SK-N-SH treated with all-trans-retinoic acid at 6 μM for 48 hours (cell line): ENCODE measurements at regions not wholly inside any gene's neighbourhood (a gene's known extent, or its start where the extent isn't known, plus 50 kb on each side); places are given as distances from the start of the nearest gene placed in this dataset.

Experiments
- ATAC-seq: fragments of 200-7000 bp; cut with Tn5 transposase; 3 replicates; pipeline ENCODE4 v1.9.1; 2020; ENCODE audit warnings: mild to moderate bottlenecking, moderate library complexity
- ARNTL ChIP-seq: fragments of 450-650 bp; formaldehyde crosslinking; IDR thresholded peaks from 2 replicates; pipeline ENCODE4 v1.5.0; 2020; ENCODE audit warnings: low read depth, mild to moderate bottlenecking, moderate library complexity, borderline replicate concordance
- CSRNP3 ChIP-seq: fragments of 250-450 bp; sonication (Bioruptor Pico); IDR thresholded peaks from 2 replicates; pipeline ENCODE4 v1.5.1; 2021; ENCODE audit warnings: mild to moderate bottlenecking, moderate library complexity
- GLIS3 ChIP-seq: fragments of 250-450 bp; sonication (Bioruptor Pico); IDR thresholded peaks from 2 replicates; pipeline ENCODE4 v1.5.0; 2020; ENCODE audit warnings: mild to moderate bottlenecking, moderate library complexity
- ISL1 ChIP-seq: fragments of 250-450 bp; sonication (Bioruptor Pico); IDR thresholded peaks from 2 replicates; pipeline ENCODE4 v2.1.2; 2022; ENCODE audit warnings: mild to moderate bottlenecking, moderate library complexity
- OSR1 ChIP-seq: fragments of 250-450 bp; sonication (Bioruptor Pico); IDR thresholded peaks from 2 replicates; pipeline ENCODE4 v1.8.0; 2022; ENCODE audit warnings: moderate library complexity, mild to moderate bottlenecking, inconsistent platforms
- POU6F1 ChIP-seq: fragments of 250-450 bp; sonication (Bioruptor Pico); IDR thresholded peaks from 2 replicates; pipeline ENCODE4 v1.8.0; 2021; ENCODE audit warnings: low read depth, mild to moderate bottlenecking, moderate library complexity, borderline replicate concordance
- PPARA ChIP-seq: fragments of 250-450 bp; sonication (Bioruptor Pico); IDR thresholded peaks from 2 replicates; pipeline ENCODE4 v1.5.0; 2020; ENCODE audit warnings: mild to moderate bottlenecking, borderline replicate concordance
- RARB ChIP-seq: fragments of 250-450 bp; sonication (Bioruptor Pico); IDR thresholded peaks from 2 replicates; pipeline ENCODE4 v1.8.0; 2021; ENCODE audit warnings: mild to moderate bottlenecking, moderate library complexity
- SNAI2 ChIP-seq: fragments of 250-450 bp; sonication (Bioruptor Pico); IDR thresholded peaks from 2 replicates; pipeline ENCODE4 v1.5.0; 2020; ENCODE audit warnings: mild to moderate bottlenecking, moderate library complexity
- TCF4 ChIP-seq: fragments of 250-450 bp; sonication (Bioruptor Pico); IDR thresholded peaks from 2 replicates; pipeline ENCODE4 v1.8.0; 2021; ENCODE audit warnings: mild to moderate bottlenecking, moderate library complexity, borderline replicate concordance
- TSHZ2 ChIP-seq: fragments of 250-450 bp; sonication (Bioruptor Pico); IDR thresholded peaks from 2 replicates; pipeline ENCODE4 v1.5.0; 2020; ENCODE audit warnings: mild to moderate bottlenecking, moderate library complexity
- ZC3H10 ChIP-seq: fragments of 250-450 bp; sonication (Bioruptor Pico); IDR thresholded peaks from 2 replicates; pipeline ENCODE4 v1.5.1; 2021; ENCODE audit warnings: mild to moderate bottlenecking, moderate library complexity
- ZFP3 ChIP-seq: fragments of 250-450 bp; sonication (Bioruptor Pico); IDR thresholded peaks from 2 replicates; pipeline ENCODE4 v1.5.0; 2020; ENCODE audit warnings: mild to moderate bottlenecking, moderate library complexity
- ZFP30 ChIP-seq: fragments of 450-650 bp; formaldehyde crosslinking; IDR thresholded peaks from 2 replicates; pipeline ENCODE4 v1.5.0; 2022; ENCODE audit warnings: mild to moderate bottlenecking, moderate library complexity
- ZNF565 ChIP-seq: fragments of 450-650 bp; formaldehyde crosslinking; conservative IDR thresholded peaks from 2 replicates; pipeline ENCODE4 v1.5.0; 2020; ENCODE audit warnings: low read depth, mild to moderate bottlenecking, moderate library complexity
- ZNF70 ChIP-seq: fragments of 450-650 bp; formaldehyde crosslinking; IDR thresholded peaks from 2 replicates; pipeline ENCODE4 v1.5.0; 2020; ENCODE audit warnings: mild to moderate bottlenecking, moderate library complexity
- ZNF8 ChIP-seq: fragments of 450-650 bp; formaldehyde crosslinking; IDR thresholded peaks from 2 replicates; pipeline ENCODE4 v1.5.0; 2020; ENCODE audit warnings: mild to moderate bottlenecking, moderate library complexity
- TF ChIP-seq, protein P1 (sequence below): fragments of 250-450 bp; sonication (Bioruptor Pico); IDR thresholded peaks from 2 replicates; pipeline ENCODE4 v1.5.1; 2020; ENCODE audit warnings: low read depth, mild to moderate bottlenecking, moderate library complexity
- TF ChIP-seq, protein P2 (sequence below): fragments of 250-450 bp; sonication (Bioruptor Pico); IDR thresholded peaks from 2 replicates; pipeline ENCODE4 v1.8.0; 2020; ENCODE audit warnings: mild to moderate bottlenecking, moderate library complexity, borderline replicate concordance

- TF ChIP-seq GLIS3 (CRISPR knock-in tag) = no peak
- no peak for TF ChIP-seq CSRNP3
- TF ChIP-seq POU6F1 (CRISPR knock-in tag) = no peak
- no peak for TF ChIP-seq ARNTL (CRISPR knock-in tag)
- TF ChIP-seq, all 23 proteins: peak for 0
- ATAC-seq = no peak
Measured at GRCh38 chr18:67035026-67035425, 431.1 kb upstream of the CDH19 start.

DNA sequence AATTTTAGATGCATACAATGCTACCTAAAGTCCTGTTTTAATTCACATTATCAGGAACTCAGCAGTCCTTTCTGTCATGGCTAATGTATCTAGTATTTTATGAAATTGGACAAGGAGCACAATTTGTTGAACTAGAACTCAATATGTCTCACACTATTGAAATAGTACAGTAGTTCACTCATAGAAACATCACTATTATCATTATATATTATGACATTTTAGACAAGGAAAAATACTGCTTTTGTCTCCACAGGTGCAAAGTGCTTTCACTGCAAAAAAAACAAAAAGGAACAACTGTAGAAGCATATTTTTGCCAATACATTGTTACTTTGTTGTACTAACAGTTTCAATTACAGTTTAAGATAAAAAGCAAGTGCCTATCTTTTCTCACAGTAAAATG lies 419.2 kb upstream of the CDH19 start:
- TF ChIP-seq TSHZ2 (CRISPR knock-in tag) (no peak), ZFP3 (no peak), CSRNP3 (no peak), ARNTL (CRISPR knock-in tag) (no peak), ZFP30 (CRISPR knock-in tag) (no peak), ZC3H10 (CRISPR knock-in tag) (no peak), ZNF8 (CRISPR knock-in tag) (no peak), TCF4 (no peak), ZNF70 (CRISPR knock-in tag) (no peak)
- TF ChIP-seq, protein P1, sequence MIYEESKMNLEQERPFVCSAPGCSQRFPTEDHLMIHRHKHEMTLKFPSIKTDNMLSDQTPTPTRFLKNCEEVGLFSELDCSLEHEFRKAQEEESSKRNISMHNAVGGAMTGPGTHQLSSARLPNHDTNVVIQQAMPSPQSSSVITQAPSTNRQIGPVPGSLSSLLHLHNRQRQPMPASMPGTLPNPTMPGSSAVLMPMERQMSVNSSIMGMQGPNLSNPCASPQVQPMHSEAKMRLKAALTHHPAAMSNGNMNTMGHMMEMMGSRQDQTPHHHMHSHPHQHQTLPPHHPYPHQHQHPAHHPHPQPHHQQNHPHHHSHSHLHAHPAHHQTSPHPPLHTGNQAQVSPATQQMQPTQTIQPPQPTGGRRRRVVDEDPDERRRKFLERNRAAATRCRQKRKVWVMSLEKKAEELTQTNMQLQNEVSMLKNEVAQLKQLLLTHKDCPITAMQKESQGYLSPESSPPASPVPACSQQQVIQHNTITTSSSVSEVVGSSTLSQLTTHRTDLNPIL = no peak
- no peak for ATAC-seq

- no peak for TF ChIP-seq TSHZ2 (CRISPR knock-in tag)
- TF ChIP-seq, protein P2, sequence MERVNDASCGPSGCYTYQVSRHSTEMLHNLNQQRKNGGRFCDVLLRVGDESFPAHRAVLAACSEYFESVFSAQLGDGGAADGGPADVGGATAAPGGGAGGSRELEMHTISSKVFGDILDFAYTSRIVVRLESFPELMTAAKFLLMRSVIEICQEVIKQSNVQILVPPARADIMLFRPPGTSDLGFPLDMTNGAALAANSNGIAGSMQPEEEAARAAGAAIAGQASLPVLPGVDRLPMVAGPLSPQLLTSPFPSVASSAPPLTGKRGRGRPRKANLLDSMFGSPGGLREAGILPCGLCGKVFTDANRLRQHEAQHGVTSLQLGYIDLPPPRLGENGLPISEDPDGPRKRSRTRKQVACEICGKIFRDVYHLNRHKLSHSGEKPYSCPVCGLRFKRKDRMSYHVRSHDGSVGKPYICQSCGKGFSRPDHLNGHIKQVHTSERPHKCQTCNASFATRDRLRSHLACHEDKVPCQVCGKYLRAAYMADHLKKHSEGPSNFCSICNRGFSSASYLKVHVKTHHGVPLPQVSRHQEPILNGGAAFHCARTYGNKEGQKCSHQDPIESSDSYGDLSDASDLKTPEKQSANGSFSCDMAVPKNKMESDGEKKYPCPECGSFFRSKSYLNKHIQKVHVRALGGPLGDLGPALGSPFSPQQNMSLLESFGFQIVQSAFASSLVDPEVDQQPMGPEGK (CRISPR knock-in tag) = no peak
- no peak for TF ChIP-seq OSR1 (CRISPR knock-in tag)
- TF ChIP-seq CSRNP3 = no peak
- TF ChIP-seq ZNF8 (CRISPR knock-in tag) = no peak
- TF ChIP-seq SNAI2 (CRISPR knock-in tag) = no peak
- no peak for TF ChIP-seq ZNF565 (CRISPR knock-in tag)
- TF ChIP-seq POU6F1 (CRISPR knock-in tag) = no peak
- TF ChIP-seq RARB (CRISPR knock-in tag) = no peak
- no peak for TF ChIP-seq PPARA (CRISPR knock-in tag)
- TF ChIP-seq ISL1 (CRISPR knock-in tag) = no peak
- no peak for ATAC-seq
Measured at GRCh38 chr18:67010919-67011318, 407.0 kb upstream of the CDH19 start.
